MG63 (cell line): ENCODE measurements at regions not wholly inside any gene's neighbourhood (a gene's known extent, or its start where the extent isn't known, plus 50 kb on each side); places are given as distances from the start of the nearest gene placed in this dataset.

Experiments
- DNase-seq: peaks from one replicate; pipeline ENCODE4 v3.0.0-alpha.2; 2020
- H3K27me3 ChIP-seq: fragments of 250-450 bp; sonication (Bioruptor Pico); 2 replicates; pipeline ENCODE4 v1.5.1; 2020; ENCODE audit warnings: mild to moderate bottlenecking, moderate library complexity
- H3K36me3 ChIP-seq: fragments of 250-450 bp; sonication (Bioruptor Pico); 2 replicates; pipeline ENCODE4 v1.5.1; 2020; ENCODE audit warnings: mild to moderate bottlenecking, moderate library complexity
- H3K4me3 ChIP-seq: fragments of 250-450 bp; sonication (Bioruptor Pico); 2 replicates; pipeline ENCODE4 v1.5.1; 2020; ENCODE audit warnings: mild to moderate bottlenecking, moderate library complexity
- H3K9me3 ChIP-seq: fragments of 250-450 bp; sonication (Bioruptor Pico); 2 replicates; pipeline ENCODE4 v1.5.1; 2020; ENCODE audit warnings: mild to moderate bottlenecking, moderate library complexity

DNA sequence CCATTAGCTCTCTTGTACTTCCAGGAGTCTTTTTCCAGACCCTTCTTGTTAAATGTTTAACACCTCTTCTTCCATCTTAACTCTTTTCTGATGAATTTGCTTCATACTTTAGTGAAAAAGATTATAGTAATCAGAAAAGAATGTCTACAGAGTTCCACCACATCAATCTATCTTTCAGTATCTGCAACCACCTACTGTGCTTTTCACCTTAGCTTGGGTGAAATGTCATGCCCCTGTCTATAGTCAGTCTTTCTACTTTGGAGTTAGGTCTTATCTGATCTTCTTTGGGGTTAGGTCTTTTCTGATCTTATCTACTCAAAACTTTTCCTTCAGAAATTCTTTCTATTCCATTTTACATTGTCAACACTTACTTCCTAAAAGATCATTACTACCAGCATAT lies 1310.2 kb downstream of the PCDH7 start:
- H3K27me3 ChIP-seq: no peaks in the 10 kb centered on the region
- no peaks in the 10 kb centered on the region for H3K9me3 ChIP-seq
- H3K36me3 ChIP-seq: no peaks in the 10 kb centered on the region
- H3K4me3 ChIP-seq: no peak overlapping the region
- DNase-seq: no peak

DNA sequence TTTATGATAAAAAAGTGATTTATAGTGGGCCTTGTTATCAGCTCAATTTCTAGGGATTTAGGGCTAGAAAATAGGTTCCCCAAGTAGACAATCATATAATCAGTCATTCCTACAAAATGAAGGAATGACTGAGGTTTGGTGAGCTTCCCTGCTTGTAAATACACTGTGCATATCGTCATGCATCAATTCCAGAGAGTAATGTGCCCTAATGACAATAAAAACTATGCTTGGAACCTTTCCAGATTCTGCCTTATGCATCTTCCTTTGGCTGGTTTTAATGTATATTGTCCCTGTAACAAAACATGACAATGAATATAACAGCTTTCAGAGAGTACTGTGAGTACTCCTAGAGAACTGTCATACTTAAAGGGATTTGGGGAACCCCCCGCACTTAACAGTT lies 1310.9 kb downstream of the PCDH7 start:
- H3K36me3 ChIP-seq: no peaks in the 10 kb centered on the region
- no peaks in the 10 kb centered on the region for H3K27me3 ChIP-seq
- no peak for DNase-seq
- H3K4me3 ChIP-seq: no peak overlapping the region
- no peaks in the 10 kb centered on the region for H3K9me3 ChIP-seq

DNA sequence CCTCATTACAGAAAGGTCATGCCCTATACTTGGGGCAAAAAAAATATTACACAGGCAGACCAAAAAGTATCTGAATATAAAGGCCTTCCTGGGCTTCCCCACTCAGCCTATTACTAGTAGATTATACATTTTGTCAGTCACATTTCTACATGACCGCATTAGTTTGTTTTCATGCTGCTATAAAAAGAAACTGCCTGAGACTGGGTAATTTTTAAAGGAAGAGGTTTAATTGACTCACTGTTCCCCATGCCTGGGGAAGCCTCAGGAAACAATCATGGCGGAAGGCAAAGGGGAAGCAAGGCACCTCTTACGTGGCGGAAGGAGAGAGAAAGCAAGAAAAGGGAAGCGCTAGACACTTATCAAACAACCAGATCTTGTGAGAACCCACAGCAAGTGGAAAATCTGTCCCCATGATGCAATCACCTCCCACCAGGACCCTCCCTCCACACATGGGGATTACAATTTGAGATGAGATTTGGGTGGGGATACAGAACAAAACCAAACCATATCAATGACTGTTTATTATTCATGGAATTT lies 1312.0 kb downstream of the PCDH7 start:
- Histone ChIP-seq H3K9me3 (no peaks in the 10 kb centered on the region), H3K4me3 (no peak overlapping the region), H3K27me3 (no peaks in the 10 kb centered on the region), H3K36me3 (no peaks in the 10 kb centered on the region)
- DNase-seq: no peak

DNA sequence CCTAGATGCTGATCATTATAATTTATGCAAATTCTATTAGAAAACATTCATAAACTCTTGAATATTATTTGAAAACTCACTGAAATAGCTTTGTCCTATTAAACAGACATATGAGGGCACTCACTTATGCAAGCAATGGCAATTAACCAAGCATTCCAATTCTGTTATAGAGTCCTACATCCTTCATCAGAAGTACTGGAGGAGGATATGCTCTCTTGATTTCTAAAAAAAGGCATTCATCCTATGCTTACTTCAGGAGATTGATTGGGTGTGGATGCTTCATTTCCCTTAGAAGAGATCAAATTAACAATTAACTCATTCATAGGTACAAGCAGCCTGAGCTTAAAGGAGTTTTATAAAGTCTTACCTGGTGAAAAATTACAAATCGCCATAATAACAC lies 1317.2 kb downstream of the PCDH7 start:
- Histone ChIP-seq H3K4me3 (no peak overlapping the region), H3K9me3 (no peaks in the 10 kb centered on the region)

DNA sequence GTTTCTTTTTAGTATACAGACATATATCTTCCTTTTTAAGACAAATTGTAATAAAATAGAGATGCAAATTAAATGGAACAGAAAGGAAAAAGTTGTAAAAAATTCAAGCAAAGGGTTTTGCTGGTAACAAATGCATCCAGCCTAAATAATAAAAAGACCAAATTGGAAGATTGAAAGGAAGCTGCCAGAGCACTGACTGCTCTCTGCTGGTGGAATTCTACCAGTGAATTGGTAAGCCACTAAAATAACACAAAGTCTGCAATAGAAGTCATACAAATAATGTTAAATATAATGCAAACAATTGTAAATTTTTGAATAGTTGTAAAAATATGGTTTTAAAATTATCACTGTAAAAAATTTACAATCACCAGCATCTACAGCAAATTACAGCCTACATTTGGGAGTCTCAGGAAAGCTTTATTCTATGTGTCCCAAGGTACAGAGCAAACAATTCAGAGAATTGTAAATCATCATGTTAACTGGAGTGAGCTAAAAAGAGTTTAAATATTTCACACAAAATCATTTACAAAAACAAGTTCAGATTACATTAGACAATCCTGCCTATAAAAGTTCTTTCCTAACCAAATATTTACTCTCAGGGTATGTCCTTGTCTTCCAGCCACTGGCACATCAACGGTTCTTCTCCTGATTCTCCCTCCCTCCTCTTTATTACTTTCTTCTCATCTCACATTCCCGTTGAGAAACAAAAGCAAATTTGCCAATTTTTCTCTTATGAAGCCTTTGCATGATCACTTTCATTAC lies 1322.5 kb downstream of the PCDH7 start:
- Histone ChIP-seq H3K4me3 (no peak overlapping the region), H3K36me3 (no peaks in the 10 kb centered on the region), H3K27me3 (no peaks in the 10 kb centered on the region), H3K9me3 (no peaks in the 10 kb centered on the region)
- no peak for DNase-seq

More for the DNA sequence above, 1317.2 kb downstream of the PCDH7 start:
- H3K36me3 ChIP-seq: no peaks in the 10 kb centered on the region
- H3K27me3 ChIP-seq: no peaks in the 10 kb centered on the region
- no peak for DNase-seq

DNA sequence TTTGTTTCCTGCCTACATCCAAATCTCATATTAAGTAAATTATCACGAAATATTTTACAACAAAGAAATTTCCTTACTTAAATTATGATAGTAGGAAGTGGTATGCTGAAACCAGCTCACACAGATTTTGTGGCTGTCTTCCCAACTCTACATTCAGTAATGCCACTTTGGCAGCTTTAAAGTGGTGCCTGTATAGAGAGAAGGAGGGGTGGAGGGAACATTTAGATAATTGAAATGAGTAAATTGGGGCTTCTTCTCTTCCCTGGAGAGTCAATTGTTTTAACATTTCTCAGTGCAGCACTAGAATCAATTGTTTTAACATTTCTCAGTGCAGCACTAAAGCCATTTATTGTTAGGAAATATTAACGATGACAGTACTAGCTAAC lies 1323.1 kb downstream of the PCDH7 start:
- no peak for DNase-seq
- H3K9me3 ChIP-seq: no peaks in the 10 kb centered on the region
- no peak overlapping the region for H3K4me3 ChIP-seq
- no peaks in the 10 kb centered on the region for H3K36me3 ChIP-seq
- no peaks in the 10 kb centered on the region for H3K27me3 ChIP-seq

DNA sequence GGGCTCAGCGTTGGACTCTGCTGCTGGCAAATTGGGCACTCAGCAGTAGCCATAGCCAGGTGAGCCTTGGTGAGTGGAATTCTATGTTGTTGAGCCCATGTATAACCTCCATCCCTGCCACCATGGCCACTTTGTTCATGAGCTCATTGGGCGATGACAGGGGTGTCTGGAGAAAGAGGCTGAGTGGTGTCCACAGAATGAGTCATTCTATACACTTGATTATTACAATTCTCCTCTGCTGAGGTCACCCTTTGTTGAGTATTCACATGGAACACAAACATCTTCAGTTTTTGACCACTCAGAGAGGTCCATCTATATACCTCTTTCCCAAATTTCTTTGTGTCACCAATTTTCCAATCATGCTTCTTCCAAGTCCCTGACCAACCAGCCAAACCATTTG lies 1341.7 kb downstream of the PCDH7 start:
- DNase-seq: no peak
- no peaks in the 10 kb centered on the region for H3K36me3 ChIP-seq
- H3K27me3 ChIP-seq: no peaks in the 10 kb centered on the region
- H3K9me3 ChIP-seq: no peaks in the 10 kb centered on the region
- H3K4me3 ChIP-seq: no peak overlapping the region

DNA sequence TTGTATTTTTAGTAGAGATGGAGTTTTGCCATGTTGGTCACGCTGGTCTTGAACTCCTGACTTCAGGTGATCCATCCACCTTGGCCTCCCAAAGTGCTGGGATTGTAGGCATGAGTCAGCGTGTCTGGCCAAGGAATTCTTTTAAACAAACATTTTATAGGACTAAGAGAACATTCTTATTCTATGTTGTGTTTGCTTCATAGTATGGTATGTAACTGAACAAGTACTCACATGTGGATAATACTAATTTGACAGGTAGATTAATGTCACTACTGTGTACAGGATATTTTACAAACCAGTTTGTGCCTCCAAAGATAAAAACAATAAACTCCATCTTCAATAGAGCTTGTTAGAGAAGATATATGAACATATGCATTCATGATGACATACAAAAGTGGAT lies 1353.4 kb downstream of the PCDH7 start:
- no peaks in the 10 kb centered on the region for H3K36me3 ChIP-seq
- no peaks in the 10 kb centered on the region for H3K9me3 ChIP-seq
- no peak overlapping the region for H3K4me3 ChIP-seq
- H3K27me3 ChIP-seq: no peaks in the 10 kb centered on the region
- DNase-seq: no peak

DNA sequence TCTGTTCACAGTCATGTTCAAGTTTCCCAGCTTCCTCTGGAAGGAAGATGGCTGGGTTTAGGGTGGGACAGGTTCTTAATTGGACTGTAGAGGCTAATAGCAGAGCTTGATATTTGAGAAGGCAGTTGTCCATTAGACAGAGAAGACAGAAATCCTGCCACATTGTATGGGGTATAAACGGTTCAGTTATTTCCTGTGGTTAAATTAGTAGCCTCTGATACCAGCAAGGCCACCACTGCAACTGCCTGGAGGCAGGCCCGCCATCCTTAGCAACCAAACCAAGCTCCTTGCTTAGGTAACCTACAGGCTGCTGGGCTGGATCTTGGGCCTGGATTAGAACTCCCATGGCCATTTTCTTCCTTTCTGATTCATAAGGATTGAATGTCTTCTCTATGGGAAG lies 1367.0 kb downstream of the PCDH7 start:
- no peaks in the 10 kb centered on the region for H3K36me3 ChIP-seq
- H3K27me3 ChIP-seq: no peaks in the 10 kb centered on the region
- H3K4me3 ChIP-seq: no peak overlapping the region
- no peaks in the 10 kb centered on the region for H3K9me3 ChIP-seq
- no peak for DNase-seq

DNA sequence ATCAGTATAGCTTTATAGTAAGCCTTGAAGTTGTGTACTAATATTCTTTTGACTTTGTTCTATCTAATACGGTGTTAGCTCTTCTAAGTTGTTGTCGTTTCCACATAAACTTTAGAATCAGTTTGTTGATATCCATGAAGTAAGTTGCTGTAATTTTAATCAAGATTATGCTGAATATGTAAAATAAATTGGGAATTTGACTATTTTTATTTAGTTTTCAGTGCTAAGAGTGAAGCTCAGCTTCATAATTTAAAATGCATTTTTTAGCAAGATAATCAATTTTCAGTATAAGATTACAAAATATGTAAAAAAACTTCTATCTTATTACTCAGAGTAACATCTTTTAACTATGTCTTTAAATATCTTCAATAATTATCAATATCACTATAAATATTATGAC lies 1374.8 kb downstream of the PCDH7 start:
- no peak for DNase-seq
- Histone ChIP-seq H3K9me3 (no peaks in the 10 kb centered on the region), H3K4me3 (no peak overlapping the region), H3K27me3 (no peaks in the 10 kb centered on the region), H3K36me3 (no peaks in the 10 kb centered on the region)

DNA sequence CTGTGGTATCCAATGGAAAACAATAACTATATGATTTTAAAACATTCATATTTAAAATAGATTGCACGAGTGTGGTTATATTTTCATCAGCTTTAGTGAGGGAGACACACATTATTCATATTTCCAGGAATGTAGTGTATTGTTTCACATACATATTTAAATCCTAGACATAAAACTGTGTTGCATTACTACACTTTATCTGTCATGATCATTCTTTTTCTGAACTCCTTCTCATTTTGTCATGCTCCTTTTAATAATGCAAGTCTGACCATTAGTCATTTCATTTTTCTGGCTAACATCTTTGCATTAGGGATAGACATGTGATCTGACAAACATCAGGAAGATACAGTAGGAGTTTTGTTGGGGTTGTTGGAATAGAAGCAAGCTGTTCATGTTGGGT lies 1382.7 kb downstream of the PCDH7 start:
- no peaks in the 10 kb centered on the region for H3K36me3 ChIP-seq
- DNase-seq: no peak

DNA sequence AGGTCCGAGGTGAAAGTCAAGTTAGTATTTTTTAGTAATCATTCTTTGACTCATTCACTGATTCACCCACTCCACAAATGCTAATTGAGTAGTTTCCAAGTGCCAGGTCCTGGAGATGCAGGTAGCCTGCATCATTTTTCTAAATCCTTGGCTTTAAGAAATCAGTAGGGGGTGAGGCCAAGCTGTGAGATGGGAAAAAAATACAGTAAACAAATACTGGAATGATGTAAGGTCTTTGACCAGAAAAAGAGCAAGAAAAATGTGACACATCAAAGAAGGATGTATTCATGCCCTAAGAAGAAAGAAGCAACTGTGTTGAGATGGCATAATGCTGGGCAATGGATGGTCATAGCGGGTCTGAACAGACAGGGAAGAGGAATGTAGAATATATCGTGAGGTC lies 1386.6 kb downstream of the PCDH7 start:
- Histone ChIP-seq H3K4me3 (no peak overlapping the region), H3K27me3 (no peaks in the 10 kb centered on the region), H3K9me3 (no peaks in the 10 kb centered on the region), H3K36me3 (no peaks in the 10 kb centered on the region)
- DNase-seq: no peak

More for the DNA sequence above, 1382.7 kb downstream of the PCDH7 start:
- Histone ChIP-seq H3K27me3 (no peaks in the 10 kb centered on the region), H3K4me3 (no peak overlapping the region), H3K9me3 (no peaks in the 10 kb centered on the region)

DNA sequence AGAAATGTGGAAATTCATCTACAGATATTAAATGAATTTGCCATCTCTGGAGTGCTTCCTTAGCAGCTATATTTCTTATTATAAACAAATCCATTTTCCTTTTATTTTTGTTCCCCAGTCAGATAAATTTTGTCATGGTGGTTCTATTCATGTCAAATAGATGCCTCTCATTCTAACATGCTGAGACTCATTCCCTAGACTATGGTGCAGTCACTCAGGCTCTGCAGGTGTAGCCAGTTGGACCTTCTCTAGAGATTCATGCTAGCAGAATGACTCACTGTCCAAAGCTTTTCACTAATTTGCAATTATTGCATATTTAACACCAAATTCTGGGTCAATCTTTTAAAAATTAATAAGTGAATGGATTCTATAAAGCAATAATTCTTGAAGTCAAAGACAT lies 1392.7 kb downstream of the PCDH7 start:
- Histone ChIP-seq H3K9me3 (no peaks in the 10 kb centered on the region), H3K4me3 (no peak overlapping the region), H3K27me3 (no peaks in the 10 kb centered on the region), H3K36me3 (no peaks in the 10 kb centered on the region)
- no peak for DNase-seq

DNA sequence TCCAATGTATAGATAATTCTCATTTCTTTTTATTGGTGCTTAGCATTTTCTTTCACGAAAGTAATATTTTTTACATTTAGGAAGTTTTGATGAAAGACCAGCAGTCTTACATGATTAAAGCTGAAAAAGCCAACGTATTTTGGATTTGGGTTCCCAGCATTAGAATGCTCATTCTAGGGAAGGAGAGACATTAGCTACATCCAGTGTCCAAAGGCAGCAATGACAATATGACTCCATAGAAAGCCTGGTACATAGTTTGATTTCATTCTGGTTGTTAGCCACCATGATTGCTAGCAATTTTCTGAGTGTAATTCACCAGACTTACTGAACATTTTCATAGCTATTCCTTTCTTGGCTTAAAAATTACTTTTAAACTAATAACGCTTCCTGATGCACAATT lies 1397.5 kb downstream of the PCDH7 start:
- Histone ChIP-seq H3K4me3 (no peak overlapping the region), H3K27me3 (no peaks in the 10 kb centered on the region), H3K9me3 (no peaks in the 10 kb centered on the region), H3K36me3 (no peaks in the 10 kb centered on the region)
- no peak for DNase-seq

DNA sequence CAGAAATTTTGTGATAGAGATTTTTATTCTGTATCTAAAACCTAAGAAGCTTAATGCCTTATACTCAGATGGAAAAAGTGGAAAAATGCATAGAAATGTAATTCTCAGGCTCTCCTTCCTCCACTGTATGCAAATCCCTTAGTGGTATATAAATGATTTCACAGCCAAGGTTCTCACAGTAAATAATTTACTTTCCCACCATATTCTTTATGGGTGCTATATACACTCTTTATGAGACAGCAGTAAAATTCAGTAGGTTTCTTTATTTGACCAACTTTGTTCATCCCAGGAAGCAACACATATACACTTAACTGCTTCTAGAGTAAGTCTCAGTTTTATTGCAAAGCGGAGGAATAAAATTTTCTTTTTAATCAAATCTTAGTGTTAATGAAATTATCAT lies 1399.7 kb downstream of the PCDH7 start:
- no peaks in the 10 kb centered on the region for H3K9me3 ChIP-seq
- H3K4me3 ChIP-seq: no peak overlapping the region
- H3K27me3 ChIP-seq: no peaks in the 10 kb centered on the region
- DNase-seq: no peak
- no peaks in the 10 kb centered on the region for H3K36me3 ChIP-seq

DNA sequence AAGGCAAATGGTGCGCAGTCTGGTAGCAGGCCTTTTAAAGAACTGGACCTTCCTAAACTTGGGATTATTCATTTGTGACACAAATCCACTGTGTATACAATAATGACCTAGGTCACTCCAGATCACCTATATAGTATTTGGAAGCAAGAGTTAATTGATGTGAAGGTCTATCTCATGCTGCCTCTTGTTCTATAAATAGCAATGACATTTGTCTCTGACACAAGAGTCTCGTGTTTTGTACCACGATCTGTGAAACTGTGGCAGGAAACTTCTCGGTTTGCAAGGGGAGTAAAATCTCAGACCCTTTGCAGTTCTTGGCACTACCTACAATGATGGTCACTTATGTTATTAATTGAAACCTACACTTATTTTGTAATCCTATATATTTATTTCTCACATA lies 1408.4 kb downstream of the PCDH7 start:
- Histone ChIP-seq H3K4me3 (no peak overlapping the region), H3K9me3 (no peaks in the 10 kb centered on the region), H3K27me3 (no peaks in the 10 kb centered on the region), H3K36me3 (no peaks in the 10 kb centered on the region)
- no peak for DNase-seq

DNA sequence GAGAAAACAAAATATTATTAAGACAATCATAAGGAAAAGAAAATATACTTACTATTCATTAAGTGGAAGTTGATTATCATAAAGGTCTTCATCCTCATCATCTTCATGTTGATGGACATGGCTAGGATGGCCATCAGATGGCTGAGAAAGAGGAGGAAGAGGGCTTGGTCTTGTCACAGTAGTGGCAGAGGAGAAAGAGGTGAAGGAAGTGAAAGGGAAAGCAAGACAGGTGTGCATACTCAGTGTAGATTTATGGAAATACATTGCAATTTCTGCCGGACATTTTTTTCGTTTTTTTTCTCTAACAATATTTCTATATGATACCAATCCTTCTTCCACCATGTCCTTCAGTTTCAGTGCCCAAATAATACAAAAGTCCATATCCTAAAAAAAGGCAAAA lies 1409.8 kb downstream of the PCDH7 start:
- no peaks in the 10 kb centered on the region for H3K36me3 ChIP-seq
- H3K4me3 ChIP-seq: no peak overlapping the region
- no peaks in the 10 kb centered on the region for H3K9me3 ChIP-seq
- DNase-seq: no peak
- H3K27me3 ChIP-seq: no peaks in the 10 kb centered on the region

DNA sequence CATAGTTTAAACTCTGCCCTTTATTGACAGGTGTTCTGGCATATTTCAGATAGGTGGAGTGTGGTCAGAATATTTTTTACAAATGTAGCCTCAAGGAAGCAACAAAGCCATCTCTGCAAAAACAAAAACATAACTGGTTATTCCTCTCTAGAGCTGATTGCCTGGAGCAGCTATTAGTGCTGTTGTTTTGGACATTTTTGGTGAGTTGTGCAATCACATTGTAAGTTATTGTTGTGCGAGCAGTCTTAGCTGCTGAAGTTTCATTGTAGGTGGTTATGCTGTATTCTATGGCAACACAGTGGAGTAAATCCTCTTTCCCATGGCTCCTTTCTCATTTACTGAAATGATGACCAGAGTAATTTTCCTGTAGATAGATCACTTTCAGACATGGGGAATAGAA lies 1413.0 kb downstream of the PCDH7 start:
- H3K27me3 ChIP-seq: no peaks in the 10 kb centered on the region
- no peak overlapping the region for H3K4me3 ChIP-seq
- no peak for DNase-seq
- H3K9me3 ChIP-seq: no peaks in the 10 kb centered on the region
- H3K36me3 ChIP-seq: no peaks in the 10 kb centered on the region
